Activated effector memory CD4-positive, alpha-beta T cell treated with Interleukin-2 at 50 U/mL for 16 hours (primary cell): ENCODE measurements at regions not wholly inside any gene's neighbourhood (a gene's known extent, or its start where the extent isn't known, plus 50 kb on each side); places are given as distances from the start of the nearest gene placed in this dataset.

Experiments used
- DNase-seq: peaks from one replicate; pipeline ENCODE4 v3.0.0-alpha.2; 2020

DNA sequence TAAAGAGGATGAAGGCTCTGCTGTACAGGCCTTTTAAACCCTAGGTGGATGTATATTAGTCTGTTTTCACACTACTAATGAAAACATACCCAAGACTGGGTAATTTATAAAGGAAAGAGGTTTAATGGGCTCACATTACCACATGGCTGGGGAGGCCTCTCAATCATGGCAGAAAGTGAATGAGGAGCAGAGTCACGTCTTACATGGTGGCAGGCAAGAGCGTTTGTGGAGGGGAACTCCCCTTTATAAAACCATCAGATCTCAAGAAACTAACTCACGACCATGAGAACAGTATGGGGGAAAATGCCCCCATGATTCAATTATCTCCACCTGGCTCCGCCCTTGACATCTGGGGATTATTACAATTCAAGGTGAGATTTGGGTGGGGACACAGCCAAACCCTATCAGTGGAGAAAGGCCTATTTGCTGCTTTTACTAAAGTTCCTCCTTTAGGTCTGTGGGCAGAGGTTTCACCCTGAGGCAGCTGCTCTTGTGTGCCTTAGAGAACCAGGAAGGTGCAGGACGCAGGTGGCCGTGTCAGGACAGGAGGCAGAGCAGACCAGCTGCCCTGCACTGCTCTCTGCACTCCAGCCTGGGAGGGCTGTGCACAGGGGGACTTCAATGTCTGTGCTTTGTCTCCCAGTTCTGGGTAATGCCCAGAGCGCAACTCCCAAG lies 178.8 kb upstream of the HDAC4 start:
- no peak for DNase-seq

DNA sequence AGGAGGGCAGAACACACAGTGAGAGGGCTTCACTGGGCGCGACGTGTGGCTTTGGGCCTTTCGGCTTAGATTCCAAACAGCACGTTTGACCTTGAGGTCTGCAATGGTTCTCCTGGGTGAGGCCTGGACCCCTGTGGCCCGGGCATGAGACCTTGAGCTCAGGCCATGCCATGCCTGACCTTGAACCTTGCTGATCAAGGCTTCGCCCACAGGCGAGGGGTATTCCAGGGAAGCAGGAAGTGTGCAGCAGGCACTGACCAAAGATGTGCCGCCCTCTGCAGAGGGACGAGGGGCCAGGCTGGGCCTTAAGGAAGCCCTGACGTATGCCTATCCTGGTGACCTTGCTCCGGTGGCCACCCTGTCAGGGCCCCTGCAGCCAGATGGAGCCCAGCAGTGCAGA lies 178.3 kb upstream of the HDAC4 start:
- DNase-seq: no peak

DNA sequence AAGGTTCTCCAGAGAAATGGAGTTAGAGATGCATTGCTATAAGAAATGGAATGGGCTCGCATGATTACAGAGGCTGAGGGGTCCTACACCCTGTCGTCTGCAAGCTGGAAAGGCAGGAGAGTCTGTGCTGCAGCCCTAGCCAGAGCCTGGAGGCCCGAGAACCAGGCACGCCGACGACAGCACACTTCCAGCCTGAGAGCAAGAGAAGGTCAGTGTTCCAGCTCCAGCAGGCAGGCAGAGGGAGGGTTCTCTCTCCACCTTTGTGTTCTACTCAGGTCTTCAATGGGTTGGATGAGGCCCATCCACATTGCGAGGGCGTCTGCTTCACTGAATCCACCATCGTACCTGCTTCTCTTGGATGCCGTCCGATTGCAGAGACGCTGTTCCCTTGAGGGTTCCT lies 177.6 kb upstream of the HDAC4 start:
- no peak for DNase-seq

DNA sequence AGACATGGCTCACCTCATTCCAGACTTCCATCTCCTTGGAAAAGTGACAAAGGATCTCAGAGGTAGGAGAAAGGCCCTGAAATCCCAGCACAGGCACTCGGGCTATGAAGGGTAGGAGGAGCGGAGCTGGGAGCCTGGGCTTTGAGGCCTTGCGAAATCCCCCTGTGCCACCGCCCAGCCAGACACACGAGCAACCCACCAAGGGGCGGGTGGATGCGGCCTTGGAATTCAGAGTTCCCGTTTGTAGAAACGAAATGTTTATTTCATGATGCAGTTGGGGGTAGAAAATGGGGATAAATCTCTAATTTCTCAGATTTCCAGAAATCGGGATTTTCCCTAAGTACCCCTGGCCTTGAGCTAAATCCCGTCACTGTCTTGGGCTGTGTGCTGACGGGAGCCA lies 177.1 kb upstream of the HDAC4 start:
- DNase-seq: no peak

DNA sequence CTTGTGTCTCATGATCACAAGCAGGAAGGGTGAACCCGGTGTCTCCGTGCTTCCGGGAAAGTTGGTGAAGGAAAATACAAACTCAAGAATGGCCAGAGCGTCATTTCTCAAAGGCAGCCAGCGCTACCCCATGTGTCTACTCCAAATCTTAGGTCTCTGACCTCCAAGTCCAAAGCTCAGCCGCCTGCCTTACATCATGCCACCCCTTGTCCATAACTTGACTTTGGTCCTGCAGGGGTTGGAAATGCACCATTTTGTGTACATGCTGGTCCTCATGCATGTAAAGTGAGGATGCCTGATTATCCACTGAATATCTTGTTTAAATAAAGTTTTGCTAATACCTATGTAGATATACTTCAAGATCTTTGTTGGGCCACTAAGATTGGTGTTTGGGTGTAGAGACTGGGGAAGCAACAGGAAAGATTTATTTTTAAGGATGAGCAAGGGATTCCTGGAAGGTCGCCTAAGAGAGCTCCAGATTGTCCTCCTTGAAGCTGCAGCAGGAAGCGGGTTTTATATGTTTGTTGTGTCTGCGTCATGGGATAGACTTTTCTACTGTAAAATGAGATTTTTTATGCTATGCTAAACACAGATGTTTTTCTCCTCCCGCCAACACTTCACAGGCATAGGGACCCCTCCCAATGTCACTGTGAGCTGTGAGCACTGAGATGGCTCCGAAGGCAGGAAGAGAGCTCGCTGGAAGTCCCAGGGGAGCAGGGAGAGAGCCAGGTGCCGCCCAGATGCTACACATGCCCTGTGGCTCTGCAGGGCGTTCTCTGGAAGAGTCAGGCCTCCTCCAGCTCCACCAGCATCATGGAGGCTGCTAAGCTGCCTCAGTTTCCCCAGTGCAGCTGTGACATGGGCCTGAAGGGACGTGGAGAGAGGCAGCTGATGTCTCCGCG lies 176.2 kb upstream of the HDAC4 start:
- no peak for DNase-seq

DNA sequence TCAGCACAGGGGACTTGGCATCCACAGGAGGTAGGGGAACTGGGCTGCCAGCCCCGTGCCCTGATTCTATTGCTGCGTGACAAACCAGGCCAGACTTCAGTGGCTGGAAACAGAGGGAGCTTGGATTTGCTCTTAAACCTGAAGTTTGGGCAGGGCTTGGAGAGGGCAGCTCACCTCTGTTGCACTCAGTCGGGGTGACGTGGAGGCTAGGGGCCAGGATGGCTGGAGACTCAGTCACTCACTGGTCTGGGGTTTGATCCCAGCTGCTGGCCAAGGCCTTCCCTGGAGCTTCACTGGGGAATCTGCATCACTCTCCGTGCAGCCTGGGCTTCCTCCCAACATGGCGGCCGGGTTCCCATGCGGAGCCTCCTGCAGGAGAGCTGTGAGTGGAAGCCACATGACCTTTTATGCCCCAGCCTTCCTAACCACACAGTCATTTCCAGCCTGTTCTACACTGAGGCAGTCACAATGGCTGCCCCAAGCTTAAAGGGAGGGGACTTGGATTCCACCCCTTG lies 175.2 kb upstream of the HDAC4 start:
- no peak for DNase-seq

DNA sequence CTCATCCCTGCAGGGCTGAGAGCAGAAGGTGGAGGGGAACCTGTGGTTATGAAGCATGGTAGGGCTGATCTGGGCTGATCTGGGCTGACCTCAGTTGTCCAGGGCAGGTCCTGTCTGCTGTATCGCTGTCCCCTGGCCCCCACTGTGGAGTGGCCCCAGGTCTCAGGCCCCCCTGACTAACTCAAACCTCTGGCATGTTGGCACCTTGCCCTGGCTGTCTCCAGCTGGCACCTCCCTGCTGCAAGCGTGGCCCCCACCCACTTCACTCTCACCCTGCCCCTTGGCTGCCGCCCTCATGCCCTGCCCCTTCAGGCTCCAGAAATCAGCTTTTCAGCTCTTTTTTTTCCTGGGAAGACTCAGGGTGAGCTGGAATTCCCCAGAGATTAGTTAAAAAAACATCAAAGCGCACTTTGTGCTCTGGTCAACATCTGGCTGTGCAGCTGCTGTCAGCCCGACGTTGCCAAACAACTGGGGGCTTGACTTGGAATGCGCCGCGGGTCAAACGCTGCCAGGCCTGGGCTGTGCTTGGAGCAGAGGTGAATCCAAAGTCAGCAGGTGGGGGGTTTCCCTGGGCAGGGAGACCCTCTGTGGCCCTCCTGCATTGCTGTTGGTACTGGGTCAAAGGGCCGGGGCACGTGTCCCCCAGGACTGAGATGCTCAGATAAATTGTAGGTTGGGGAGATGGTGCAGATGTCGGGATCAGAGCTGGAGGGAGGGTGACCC lies 173.8 kb upstream of the HDAC4 start:
- no peak for DNase-seq

DNA sequence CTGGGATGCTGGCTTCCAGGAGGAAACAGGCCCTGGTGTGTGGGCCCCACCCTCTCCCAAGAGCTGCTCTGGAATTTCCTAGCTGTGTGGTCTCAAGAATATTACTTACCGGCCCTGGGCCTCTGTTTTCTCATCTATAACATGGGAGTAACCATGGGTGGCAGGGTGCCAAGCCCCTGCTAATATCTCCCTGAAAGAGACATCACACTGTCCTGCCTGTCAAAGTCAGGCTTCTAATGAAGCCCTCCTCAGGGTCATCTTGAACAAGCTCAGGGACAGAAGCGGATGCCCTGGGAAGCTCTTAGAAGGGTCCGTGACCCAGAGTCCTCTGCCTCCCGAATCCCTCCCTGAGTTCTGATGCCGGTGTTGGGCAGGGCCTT lies 173.2 kb upstream of the HDAC4 start:
- no peak for DNase-seq

DNA sequence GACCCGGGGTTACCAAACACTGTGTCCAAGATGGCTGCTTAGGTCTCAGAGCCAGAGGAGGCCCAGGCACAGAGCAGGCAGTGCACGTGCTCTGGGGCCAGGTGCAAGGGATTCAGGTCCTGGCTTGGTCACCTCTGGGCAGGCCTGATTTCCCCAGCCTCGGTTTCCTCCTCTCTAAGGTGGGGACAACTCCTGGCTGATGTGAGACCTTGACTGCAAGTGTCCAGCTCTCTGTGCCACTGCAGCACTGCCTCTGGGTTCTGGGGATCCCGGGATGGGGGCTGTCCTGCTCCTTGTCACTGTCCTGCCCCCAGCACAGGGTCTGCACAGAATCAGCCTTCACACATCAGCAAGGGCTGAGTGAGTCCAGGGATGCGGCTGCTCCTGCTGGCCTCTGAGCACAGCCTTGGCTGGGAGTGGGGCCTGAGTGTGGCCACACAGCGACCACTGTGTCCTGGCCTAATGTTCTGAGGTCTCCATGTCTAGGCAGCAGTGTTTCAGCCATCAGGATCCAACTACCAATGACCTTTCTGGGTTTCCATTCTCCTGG lies 170.2 kb upstream of the HDAC4 start:
- DNase-seq: no peak

DNA sequence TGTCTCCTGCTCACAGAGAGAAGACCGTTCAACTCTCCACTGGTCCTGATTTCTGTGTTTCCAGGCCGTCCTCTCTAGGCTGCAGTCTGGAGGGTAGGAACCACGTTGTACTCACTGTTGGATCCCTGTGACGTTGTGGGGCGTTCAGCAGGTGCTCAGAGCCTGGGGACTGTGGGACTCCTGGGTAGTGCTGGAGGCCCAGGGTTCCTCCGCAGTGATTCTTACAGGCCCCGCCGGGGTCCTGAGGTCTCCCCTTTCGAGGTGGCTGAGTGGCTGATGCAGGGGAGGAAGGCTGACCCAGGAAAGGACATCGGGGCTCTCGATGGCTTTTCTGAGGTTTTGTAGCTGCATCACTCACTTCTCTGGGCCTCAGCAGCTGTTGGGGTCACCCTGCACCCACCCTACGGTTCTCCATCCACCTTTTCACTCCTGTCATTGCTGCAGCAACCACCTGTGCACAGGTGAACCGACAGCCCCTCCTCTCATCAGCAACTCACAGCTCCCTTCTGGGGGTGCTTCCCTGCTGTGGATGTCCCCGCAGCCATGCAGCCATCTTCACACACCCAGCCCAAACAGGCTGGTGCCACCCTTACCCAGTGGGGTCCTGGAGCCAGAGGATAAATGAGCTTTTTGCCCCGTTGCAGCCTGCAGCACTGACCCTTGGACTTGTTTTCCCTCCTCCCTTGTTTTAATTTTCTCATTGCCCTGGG lies 169.6 kb upstream of the HDAC4 start:
- no peak for DNase-seq

DNA sequence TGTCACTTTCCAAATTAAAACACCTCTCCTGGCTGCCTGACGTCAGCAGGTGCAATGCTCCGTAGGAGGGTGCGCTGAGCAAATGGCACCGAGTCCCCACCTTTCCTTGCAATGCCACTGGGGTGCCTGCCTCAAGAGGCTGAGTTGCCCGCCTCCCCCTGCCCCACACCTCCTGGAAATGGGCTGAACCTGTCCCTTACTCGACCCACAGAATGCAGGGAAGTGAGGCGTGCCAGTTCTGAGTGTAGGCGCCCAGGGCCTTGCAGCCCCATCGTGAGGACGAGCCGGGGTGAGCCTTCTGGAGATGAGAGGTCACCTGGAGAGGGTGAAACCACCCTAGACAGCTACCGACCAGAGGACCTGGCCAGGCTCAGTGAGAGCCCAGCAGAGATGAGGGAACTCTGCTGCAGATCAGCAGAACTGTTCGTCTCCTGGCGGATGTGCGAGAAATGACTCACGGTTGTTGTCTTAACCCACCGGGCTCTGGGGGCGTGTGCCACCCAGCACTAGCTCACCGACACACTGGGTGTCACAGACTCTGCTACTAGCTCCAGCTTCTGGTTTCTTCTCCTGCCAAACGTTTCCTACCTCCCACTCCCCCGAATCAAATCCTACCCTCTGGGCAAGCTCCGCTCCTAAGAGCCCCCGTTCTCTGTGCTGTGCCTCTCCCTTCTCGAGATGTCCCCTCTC lies 168.7 kb upstream of the HDAC4 start:
- no peak for DNase-seq

DNA sequence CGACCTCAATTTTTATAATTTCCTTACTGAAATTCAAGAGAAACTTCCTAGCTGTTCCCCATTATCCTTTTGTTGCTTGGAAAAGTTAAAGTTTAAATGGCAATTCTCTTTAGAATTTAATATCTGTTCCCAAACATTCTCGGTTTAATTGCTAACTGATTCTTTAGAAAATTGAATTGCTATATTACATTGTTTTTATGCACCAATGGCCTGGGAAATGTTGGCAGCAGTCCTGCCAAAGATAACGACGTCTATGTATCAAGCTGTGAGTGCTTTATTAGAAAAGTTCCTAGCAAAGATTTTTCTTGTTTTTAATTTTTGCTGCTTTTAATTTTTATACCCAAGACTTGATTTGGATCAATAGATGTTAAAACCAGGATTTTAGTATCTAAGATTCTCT lies 167.8 kb upstream of the HDAC4 start:
- DNase-seq: no peak

DNA sequence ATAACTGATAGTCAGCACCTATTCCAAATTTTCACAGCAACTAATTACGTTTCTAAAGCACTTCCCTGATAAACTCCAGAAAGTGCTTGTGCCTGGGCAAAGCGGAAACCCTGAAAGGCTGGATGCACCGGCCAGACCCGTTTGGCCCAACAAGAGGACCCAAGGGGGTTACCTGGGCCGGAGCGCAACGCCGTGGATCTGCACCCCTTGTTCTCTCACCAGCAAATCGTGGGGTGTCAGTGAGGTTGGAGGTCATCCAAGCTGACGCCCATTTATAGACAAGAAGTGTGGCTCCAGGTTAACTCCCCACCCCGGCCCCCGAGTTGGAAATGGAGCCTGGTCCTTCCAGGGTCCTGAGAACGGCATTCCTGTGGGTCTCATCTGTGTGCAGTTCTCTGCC lies 167.0 kb upstream of the HDAC4 start:
- no peak for DNase-seq

DNA sequence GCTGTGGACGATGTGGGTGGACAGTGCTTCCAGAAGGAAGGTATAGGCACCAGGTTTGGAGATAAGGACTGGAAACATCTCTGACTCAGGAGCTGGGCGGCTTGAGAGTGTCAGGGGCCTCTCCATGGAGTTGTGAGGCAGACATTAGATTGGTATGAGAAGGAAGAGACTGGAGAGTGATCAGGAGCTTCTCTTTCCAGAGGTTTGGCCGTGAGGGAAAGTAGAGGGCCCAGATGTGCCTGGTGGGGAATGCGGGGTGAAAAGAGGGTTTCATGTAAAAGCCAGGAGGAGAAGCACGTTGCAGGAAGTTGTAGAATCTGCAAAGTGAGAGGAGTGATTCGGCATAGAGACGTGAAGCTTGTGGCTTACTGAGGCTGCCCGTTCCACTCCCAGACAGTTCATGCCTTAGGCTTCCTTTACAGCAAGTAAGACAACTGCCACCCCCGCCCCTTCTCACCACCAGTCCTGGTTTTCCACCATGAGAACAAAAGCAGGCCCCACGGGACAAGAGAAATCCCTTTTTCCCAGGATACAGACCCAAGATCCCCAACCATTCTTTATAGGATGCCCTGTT lies 166.3 kb upstream of the HDAC4 start:
- DNase-seq: no peak

DNA sequence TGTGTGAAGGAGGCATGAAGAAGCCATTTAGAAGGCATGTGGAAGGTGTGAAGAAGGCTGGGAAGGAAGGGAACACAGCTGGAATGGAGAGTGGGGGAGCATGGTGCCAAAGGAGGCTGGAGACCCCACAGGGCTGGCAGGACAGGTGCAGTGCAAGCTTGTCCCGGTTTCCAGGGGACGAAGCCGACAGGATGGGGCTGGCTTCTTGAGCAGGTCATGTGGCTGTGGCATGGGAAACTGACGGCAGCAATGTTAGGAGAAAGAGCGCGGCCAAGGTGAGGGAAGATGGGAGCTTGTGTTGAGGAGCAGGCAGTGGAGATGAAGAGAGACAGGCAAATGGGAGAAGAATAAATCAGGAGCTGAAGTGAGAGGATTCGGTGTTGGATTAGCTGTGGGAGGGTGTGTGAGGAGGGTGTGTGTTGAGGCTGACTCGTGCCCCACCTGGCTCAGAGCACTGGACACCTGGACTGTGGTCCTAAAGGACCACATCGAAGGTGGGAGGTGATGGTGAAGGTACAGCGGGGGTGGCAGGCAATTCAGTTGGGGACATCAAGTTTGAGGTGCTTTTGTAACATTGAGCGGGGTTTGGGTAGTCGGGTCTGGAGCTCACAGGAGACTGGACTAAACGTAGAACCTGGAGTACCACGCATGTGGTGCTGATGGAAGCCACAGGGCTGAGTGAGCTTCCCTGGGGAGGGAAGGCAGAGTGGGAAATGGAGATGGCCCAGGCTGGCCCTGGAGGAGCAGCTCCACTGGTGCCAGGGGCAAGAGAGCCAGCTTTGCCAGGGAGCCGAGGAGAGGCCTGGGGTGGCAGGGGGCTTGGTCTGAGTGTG lies 165.6 kb upstream of the HDAC4 start:
- no peak for DNase-seq

DNA sequence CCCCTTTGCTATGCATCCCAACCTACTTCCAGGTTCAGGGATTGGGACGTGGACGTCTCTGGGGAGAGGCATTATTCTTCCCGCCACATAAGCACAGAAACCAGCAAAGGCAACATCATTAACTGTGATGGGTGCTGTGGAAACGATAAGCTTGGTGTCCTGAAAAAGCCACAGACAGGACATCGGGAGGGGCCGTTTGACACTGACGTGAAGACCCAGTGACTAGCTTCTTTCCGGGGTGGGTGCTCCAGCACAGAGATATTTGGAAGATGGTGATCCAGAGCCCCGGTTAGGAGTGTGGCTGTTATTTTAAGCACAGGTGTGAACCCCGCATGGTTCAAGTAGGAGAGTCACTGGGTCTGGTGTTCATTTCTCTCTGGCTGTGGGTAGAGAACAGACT lies 163.8 kb upstream of the HDAC4 start:
- no peak for DNase-seq

DNA sequence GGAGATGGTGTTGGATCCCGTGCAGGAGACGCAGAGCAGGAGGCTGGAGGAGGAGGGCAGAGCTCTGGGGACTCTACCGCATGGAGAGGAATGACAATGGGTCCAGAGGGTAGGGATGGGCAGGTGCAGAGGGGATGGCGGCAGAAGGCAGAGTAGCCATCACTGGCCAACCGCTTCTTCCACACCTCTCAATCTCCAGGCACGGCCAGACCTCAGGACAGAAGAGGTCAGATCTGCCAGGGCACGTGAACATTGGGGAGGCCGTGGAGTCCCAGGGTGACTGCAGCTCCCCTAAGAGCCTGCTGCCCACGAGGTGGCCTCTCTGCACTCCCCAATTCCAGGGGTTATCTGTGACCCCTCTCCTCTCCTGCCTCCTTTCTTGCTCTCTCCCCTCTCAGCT lies 162.7 kb upstream of the HDAC4 start:
- DNase-seq: no peak

DNA sequence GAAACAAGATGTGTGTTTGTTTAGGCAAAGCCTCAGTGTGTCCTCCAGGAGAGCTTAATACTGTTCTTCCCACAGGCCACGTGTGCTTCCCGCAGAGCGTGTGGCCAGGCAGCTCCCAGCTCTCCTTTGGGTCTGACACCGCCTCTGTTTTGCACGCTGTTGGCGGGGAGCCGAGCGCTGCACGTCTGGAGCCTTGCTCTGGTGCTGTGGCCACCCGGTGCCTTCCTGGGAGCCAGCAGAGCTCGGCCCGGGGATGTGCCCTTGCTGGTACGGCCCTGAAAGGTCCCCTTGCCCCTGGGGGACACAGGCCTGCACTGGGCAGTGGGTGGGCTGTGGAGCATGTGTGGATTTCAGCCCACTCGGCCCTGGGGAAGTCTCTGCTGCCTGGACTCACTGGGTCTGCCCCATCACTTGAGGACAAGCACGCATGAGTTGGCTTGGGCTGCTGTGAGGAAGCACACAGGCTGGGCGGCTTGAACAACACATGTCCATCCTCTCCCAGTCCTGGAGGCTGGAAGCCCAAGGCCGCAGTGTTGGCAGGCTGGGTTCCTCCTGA lies 160.7 kb upstream of the HDAC4 start:
- no peak for DNase-seq

DNA sequence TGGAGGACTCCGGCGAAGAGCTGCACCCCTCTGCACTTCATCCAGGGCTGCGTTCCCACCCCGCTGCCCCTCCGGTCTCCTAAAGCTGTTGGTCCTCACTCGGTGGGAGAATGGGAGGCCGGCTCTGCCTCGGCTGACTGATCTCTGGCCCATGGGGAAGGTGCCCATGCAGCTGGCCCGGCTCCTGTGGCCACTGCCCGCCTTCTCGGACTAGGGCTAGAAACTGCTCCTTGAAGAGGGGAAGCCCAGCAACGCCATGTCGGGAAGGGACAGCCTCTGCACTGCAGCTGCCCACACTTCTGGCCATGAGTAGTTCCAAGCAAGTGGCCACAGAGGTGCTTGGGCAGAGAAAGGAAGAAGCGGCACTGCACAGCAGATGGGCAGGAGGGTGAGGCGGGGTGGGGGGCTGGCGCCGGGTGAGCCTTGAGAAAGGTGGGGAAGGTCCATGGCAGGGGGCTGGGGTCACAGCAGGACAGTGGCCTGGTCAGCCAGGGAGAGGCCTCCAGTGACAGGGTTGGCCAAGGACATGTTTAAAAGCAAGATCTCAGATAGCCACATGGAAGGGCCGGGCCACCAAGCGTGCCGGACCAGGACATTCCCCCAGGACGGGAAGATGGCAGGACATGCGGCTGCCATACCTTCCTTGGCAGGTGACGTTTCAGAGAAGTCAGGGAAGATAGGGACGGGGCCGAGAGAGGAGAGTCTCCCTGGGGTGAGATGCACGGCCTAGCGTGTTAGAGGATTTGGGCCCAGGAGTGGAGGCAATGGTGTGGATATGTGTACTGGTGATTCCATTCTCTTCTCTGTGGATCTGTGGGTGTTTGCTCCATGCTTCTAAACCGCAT lies 158.8 kb upstream of the HDAC4 start:
- DNase-seq: no peak
